HG03196 (cell line): ENCODE measurements at regions not wholly inside any gene's neighbourhood (a gene's known extent, or its start where the extent isn't known, plus 50 kb on each side); places are given as distances from the start of the nearest gene placed in this dataset.
"Not testable (repeated sequence)": the region's sequence is repeated elsewhere in the genome, so short reads cannot be mapped to it uniquely, and the experiment has no call there.

ENCODE experiments used
- ATAC-seq: cut with Tn5 transposase; IDR thresholded peaks from one replicate; pipeline ENCODE4 v1.9.1; 2021; ENCODE audit not compliant: unreplicated experiment

DNA sequence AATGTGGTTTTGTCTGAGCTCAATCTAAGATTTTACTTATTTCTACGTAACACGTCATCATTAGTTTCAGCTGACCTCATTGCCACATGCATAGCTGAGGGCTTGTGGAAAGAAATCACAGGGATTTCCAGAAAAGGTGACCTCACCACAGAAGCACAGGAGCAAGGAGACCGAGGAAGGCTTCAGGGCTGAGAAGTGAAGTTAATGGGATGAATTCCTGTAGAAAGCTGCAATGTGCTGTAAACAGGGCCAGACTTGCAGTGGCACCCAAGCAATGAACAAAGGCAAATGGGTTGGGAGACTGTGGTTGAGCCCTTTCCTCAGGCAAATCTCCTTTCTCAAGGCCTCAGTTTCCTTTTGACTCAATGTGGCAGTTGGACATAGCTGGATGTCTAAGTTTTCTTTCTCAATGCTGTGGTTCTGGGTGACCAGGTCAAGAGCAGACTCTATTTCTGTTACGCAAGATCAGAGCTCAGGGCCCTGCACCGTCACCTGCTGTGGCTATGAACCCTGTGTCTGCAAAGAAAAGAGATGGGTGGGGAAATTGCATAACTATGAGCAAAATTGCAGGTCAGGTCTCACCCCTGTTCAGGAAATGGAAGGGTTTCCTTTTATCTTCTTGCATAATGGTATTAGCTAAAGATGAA is 252.2 kb upstream of the TBL1XR1 start:
- ATAC-seq = peak; percentile 99

DNA sequence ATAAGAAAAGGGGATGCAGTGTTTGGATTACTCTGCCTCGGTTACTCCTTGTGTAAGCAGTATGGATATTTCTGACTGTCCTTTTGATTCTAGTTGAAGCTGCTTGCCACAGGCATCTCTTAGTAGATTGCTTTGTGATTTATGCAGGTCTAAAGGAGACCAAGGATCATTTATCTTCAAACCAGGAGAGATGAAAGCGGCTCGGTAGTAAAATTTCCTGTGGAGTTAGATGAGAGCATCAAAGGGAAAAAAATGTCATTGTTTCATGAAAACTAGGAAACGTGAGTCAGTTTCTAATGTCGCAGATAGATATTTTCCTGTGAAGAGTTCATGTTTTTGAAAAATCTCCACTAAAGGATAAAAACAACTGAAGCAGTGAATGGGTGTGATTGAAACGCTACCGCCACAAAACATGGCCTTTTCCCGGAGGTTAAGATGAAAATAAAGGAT is 254.0 kb upstream of the TBL1XR1 start:
- no peak for ATAC-seq

DNA sequence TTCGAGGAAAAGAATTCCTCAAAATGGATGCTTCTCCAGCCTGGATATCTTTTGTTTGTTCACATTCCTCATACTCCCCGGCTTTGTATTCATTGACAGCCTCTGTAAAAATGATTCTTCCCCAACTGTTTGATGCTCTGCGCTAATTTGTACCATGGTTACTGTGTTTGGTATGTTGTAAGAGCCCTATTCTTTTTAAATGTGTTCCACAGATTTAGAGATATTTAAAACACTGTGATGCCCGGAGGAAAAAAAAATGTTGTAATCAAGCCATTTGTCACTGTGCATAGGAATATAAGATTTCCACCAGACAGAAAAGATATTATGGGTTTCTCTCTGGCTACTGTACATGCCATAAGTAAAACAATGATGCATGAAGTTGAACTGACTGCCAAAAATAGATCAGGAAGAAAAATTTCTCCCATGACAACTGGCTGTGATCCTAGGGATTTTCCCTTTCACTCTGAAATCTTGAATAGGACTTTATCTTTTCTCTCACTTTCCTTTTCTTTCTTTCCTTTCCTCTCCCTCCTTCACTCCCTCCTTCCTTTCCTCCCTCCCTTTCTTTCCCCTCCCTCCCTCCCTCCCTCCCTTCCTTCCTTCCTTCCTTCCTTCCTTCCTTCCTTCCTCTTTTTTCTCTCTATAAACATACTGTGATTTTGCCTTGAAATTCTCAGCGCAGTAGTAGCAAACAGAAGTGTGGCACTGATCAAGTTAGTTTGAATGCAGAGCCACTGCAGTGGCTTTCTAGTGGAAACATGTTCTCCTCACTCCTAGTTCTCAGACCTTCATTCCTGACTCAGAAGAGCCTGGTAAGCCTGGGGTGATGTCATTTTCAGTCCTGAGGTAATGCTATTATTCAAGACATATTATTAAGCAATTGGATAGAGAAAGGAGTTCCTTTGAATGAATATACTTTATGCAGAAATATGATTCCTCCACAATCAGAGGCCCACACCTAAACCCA is 254.9 kb upstream of the TBL1XR1 start:
- no peak for ATAC-seq

DNA sequence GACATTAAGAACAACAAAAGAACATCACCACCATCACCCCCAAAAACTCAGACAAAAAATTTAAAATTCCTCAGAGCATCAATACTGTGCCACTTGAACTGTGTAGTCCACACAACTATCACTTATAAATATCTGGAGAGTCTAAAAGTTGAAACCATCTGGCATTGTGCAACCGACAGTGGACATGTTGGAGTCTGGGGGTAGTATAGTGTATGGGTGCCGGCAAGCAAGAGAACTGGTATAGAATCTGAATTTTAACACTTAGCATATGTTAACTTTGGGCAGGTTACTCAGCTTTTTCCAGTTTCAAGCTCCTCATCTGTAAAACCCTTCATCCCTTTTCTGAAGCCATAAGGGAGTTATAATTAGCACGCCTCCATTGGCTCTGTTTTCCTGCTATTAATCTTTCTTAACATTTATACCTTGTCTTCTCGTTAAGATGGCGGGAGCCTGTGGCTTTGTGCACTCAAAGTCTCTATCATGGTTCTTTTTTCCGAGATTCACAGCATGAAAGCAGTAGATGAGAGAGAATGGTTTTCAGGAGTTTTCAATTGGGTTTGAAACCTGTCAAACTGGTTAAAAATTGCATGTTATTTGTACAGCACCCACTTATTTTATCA is 255.7 kb upstream of the TBL1XR1 start:
- ATAC-seq = no peak

DNA sequence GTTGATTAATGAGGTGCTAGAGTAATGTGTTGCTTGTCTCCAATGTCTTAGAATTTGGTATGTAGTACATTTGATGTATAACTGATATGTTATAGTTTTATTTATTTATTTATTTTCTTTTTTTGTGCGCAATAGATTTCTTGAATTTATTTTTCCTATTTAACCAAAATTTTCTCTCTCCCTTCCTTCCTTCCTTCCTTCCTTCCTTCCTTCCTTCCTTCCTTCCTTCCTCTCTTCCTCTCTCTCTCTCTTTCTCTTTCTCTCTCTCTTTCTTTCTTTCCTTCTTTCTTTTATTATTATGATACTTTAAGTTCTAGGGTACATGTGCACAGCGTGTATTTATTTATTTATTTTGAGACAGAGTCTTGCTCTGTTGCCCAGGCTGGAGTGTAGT is 256.2 kb upstream of the TBL1XR1 start:
- ATAC-seq = no peak

DNA sequence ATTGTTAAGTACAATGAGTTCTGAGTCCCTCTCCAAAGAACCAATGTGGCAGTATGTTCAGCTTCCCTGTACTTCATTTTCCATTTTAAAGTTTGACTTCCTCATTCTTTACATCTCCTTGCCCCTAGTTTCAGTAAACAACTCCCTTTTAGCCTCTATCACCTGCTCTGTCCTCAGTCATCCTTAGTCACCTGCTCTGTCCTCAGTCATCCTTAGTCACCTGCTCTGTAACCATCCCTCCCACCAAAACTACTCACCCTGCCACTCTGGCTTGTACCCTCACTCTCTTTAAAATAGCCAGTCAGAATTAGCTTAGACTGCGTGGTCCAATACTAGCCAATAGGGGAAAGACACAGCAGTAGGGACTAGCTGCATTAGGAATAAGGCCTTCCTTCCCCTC is 259.9 kb upstream of the TBL1XR1 start:
- not testable (repeated sequence) for ATAC-seq

DNA sequence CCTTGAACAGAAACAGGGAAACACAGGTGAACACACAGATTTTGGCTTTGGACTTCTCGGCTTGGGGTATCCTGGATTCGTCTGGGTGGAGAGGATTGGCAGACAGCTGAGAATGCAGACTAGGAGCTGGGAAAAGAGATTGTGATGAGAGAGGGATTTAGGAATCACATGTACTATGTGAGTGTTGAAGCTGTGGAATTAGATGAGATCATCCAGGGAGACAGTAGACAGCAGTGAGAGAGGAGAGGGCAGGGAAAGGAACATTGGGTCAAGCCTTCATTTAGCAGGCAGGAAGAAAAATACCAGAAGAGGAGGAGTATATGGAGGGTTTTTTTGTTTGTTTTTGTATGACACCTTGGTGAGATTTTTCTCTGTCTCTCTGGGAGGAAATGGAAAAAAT is 262.1 kb upstream of the TBL1XR1 start:
- ATAC-seq = no peak

DNA sequence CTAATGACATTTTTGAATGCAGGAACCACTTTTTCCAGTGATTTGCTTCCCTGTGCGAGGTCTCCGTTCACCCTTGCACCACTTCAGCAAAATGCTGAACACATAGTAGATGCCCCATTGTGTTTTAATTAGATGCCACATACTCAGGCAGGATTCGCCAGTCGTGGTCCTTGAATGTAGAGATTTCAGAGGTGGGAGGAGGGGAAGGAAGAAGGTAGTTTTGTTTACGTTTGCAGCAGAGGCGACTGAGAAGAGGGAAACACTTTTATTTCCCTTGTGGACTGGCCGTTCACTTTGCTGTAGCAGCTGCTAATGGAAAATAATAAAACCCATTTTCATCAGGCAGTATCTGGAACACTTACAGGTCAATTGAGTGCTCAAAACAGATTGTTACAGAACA is 262.8 kb upstream of the TBL1XR1 start:
- ATAC-seq = no peak

DNA sequence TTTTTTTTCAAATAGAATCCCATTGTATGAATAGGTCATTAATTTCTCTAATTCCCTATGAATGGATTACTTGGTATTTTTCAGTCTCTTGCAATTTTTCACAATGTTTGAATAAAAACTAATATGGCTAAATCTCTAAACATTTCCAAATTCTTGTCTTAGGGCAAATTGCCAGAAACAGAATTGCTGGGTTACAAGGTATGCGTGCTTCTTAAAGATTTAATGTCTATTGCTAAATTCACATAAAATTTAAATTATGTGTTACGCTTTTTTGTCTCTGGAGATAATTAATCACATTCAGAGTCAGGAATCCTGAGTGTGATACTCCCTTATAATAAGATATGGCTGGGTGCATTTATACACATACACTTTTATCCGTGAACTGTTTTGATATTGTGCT is 264.5 kb upstream of the TBL1XR1 start:
- no peak for ATAC-seq

DNA sequence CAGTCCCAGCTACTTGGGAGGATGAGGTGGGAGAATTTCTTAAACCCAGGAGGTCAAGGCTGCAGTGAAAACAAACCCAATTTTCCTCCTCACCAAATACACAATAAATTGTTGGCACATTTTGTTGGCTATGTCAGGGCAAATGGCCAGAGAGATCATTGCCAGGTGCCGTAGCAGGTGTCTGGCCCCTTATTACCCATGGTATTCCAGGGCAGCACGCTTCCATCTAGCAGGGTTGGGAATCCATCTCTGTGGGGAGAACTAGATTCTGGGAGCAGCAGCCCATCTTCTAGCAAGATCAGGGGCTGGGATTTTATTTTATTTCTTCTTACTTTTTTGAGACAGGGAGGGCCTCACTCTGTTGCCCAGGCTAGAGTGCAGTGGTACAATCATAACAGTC is 266.1 kb upstream of the TBL1XR1 start:
- ATAC-seq = not testable (repeated sequence)

DNA sequence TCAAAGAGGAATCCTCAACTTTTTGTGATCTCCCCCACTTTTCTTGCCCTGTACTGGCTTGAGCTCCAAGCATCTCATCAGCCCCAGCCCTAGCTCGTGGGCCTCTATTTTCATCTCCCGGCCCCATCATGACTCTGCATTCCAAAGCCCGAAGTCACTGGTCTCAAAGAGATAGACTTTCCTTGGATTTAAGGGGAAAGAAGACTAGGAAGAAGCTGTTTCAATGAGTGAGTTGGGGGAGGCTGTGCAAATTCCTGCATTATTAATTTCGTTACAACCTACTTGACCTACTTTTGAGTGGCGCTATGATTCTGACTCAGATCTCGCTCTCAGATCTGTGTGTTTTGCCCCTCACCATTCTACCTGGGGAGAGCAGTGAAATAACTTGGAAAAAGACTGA is 266.6 kb upstream of the TBL1XR1 start:
- no peak for ATAC-seq

DNA sequence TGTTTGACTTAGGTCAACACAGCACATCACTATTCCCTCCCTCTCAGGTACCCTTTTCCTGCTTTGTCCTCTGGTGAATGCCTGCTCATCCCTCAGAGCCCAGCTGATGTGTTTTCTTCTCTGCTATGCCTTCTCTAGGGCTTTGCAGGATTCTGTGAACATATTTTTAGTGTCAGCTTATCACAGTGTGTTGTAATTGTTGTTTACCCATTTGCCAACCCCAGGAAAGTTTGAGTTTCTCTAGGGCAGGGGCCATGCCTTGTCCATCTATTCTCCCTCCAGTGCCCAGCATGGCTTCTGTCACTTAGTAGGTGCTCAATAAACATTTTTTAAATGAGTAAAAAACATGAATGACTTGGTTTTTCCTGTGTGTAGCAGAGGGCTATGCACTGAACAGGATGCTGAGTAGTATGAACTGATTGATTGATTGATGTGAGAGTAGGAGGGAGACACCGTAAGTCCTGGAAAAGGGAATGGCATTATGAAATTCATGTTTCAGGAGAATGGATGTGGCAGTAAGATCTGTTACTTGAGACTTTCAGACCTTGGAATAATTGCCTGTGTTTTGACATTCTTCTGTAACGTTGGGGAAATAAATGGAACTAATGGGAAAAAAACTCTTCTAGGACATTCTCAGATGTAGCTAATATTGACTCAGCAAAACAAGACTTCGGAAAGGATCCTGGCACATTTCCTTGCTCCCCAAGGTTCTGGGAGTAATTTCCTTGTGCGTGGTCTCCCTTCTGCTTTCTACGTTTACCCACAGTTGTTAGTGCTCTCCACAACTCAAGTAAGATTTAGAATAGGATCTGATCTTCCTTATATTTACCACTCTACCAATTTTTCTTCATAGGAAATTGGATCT is 267.3 kb upstream of the TBL1XR1 start:
- ATAC-seq = no peak

DNA sequence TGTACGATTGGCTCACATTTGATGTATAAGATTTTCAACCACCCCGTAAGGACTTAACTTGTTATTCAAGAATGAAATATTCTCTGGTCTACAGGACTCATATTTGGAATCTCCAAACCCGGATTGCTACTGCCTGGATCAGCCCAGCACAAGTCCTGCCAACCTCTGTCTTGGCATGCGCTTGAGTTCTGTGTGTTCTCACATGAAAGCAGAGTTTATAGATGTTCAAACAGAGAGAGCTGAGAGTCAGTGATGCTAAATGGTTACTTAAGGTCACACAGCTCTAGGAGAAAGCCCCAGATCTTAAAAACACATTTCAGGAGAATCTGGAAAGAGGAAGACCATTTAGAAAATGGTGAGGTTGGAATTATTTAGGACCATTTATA is 268.0 kb upstream of the TBL1XR1 start:
- no peak for ATAC-seq

DNA sequence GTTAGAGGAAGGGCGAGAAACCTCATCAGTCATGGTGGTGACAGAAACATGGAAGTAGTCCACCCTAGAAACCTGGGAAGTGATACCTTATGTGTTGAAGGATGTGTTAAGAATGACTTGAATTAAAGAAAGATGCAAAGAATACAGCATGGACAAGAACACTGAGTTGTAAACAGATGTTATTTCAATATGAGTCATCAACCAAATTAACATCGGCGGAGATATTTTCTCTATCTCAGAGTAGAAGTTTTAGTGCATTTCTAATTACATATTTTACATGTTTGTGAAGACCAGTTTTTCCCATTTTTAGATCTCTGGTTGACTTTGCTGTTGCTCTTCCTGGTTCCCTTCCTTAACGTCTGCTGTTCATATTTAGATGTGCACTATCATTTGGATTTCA is 268.8 kb upstream of the TBL1XR1 start:
- ATAC-seq = no peak

DNA sequence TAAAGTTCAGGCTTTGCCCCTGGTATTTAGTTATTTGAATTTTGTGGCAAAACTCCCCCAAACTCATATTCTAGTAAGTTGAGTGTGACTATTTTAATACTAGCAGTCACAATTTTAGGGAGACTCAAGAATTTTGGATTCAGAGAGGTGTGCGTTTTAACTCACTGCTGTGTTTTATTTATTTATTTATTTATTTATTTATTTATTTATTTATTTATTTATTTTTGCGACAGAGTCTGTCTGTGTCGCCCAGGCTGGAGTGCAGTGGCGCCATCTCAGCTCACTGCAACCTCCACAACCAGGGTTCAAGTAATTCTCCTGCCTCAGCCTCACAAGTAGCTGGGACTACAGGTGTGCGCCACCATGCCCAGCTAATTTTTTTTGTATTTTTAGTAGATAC is 269.3 kb upstream of the TBL1XR1 start:
- ATAC-seq = not testable (repeated sequence)

DNA sequence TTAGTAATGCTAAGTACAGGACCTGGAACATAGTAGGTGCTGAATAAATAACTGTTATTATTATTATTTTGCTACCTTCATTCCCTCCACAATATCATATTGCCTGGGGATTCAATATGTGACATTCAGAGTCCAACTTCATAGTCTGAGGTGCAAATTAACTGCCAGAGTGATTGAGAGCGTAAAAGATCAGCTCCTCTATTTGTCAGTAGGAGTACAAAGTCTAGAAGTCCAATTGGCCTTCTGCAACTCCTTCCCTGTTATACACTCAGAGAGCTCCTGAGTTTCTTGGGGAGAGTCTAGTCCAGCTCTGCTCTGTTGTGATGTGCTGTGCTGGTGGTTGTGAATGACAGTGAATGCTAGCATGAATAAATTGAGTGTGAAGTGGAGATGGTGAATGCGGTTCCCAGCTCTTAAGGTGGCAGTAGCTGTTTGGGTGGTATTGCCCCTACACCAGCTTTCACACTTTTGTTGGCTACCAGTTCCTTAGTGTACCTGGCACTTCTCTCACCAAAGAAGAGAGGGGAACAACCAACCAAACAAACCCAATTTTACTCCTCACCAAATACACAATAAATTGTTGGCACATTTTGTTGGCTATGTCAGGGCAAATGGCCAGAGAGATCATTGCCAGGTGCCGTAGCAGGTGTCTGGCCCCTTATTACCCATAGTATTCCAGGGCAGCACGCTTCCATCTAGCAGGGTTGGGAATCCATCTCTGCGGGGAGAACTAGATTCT is 270.1 kb upstream of the TBL1XR1 start:
- no peak for ATAC-seq

DNA sequence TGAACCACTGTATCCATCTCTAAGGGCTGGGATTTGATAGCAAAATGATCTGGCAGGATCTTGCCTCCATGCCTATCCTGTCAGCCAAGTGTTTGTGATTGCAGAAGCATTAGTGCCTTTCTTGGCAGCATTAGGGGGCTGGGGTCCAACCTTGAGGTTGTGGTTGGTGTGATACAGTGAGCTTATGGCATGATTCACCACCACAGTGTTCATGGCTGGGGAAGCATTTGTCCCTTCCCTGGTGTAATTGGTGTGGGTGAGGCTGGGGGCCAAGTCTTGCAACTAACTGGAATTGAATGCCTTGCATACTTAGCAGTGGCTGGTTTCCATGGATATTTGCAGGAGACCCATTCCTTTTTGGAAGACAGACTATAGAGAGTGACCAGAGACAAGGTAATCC is 271.0 kb upstream of the TBL1XR1 start:
- ATAC-seq = no peak

DNA sequence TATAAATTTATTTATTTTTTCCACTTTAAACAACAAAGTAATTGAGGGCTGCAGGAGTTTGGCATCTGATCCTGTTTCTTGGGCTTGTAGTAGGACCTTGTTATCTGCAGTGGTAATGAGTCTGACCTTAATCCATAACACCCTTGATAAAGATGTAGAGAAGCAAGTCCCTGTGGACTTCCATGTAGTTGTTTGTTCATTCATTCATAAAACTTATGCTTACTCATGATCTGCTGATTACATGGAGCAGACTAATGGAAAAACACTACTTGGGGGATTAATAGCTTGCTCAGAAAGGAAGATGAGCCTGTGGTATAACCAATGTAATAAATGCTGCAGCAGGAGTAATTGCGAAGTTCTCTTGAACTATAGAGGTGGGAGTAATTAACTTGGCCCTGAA is 271.5 kb upstream of the TBL1XR1 start:
- no peak for ATAC-seq

DNA sequence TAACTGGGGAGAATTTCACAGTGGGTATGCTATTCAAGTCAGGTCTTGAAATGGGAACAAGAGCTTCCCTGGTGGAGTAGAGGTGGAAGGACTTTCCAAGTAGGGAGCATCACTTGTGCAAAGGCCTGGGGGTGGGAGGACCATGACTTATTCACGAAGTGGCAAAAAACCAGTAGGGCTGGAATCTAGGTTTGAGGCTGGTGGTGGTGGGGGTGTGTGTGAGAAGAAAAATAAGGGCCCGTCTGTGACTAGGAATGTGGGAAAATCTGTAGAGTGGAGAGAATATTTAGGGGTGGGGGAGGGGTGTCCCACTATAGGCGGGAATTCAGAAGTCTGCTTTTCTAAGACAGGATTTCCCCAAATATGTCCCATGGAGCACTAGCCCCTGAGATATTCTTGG is 271.9 kb upstream of the TBL1XR1 start:
- no peak for ATAC-seq

DNA sequence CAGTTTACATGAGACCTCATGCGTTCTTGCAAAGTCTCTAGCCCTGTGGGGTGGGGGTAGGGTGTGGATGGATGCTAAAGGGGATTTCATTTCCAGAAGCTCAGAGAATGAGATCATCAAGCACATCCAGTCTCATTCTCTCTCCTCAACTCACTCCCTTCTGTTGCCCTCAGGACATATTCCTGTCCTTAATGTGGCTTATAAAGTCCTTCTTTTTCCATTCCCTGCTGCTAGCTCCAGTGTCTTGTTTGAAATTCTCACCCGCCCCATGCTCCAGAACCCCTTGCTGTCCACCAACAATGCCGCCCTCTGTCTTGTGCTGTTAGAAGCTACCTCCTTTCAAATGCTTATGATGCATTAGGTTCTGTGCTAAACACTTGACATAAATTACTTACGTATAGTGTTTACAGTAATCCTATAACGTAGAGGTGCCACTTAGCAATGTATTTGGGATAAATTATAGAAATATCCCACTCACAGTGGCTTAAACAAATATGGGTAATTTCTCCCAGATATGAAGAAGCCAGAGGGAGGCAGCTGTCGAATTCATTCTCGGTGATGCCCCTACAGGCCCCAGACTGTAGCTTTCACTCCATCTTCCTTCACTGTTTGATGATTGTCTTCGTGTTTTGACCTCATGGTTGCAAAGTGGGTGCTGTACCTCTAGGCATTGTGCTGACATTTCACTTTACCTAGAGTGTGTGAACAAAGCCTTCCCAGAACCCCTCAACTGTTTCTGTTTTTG is 273.1 kb upstream of the TBL1XR1 start:
- no peak for ATAC-seq
